DMS114 treated with DMSO at 0.1 percent for 48 hours (cell line): ENCODE measurements at regions not wholly inside any gene's neighbourhood (a gene's known extent, or its start where the extent isn't known, plus 50 kb on each side); places are given as distances from the start of the nearest gene placed in this dataset.
"Not testable (repeated sequence)": the region's sequence is repeated elsewhere in the genome, so short reads cannot be mapped to it uniquely, and the experiment has no call there.

Experiments
- DNase-seq: peaks from one replicate; lab custom pipeline; 2025; ENCODE audit not compliant: unreplicated experiment; lab: John Stamatoyannopoulos, UW

DNA sequence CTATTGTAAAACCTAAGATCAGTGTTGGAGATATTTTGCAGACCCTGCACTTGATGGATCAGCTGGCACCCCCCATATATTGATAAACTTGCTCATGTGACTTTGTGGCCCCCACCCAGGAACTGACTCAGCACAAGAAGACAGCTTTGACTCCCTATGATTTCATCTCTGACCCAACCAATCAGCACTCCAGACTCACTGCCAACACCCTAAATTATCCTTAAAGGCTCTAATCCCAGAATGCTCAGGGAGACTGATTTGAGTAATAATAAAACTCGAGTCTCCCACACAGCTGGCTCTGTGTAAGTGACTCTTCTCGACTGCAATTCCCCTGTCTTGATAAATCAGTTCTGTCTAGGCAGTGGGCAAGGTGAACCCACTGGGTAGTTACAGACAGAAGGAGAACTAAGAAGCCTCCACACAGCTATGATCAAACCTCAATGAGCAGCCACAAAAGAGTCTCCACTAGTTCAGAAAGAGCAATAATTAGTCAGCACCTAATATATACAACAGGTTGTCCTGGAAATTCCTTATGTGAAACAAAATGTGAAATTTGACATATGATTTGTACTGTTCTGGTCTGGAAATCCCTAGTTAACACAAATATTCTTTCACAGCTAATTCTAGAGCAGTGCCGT is 52.2 kb downstream of the ACTL7B start:
- no peak for DNase-seq

DNA sequence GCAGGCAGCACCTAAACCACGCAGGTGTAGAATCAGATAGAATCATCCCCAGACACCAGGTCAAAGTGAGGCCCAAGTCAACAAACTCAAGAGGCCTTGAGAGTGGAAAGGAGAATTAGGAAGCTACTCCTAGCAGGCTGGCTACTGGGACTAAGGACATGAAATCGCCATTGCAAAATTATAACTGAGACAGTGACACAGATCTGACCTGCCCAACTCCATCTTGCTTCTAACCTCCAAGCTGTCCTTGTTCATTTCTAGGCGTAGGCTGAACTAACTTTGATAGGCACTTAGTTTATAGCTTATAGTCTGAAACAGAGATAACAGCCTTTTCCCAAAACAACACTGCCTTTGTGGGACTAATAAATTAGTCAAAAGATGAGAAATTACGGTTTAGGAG is 52.8 kb downstream of the ACTL7B start:
- DNase-seq: no peak

DNA sequence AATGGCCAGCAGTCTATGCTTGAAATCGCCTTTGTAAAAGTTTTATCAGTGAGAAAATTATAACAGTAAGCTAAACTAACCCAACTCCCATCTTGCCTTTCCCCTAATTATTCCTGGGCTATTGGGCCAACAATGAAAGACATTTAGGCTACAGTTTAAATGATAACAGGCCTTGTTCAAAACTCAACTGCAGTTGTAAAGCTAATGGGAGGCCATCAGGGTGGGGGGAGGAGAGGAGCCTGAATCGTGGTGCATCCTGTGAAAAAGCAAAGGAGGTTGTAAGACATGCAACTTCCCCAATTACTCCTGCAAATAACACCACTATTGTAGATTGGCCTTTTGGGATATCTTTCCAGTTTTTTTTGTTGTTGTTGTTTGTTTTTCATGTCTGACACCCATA is 53.8 kb downstream of the ACTL7B start:
- DNase-seq: no peak

DNA sequence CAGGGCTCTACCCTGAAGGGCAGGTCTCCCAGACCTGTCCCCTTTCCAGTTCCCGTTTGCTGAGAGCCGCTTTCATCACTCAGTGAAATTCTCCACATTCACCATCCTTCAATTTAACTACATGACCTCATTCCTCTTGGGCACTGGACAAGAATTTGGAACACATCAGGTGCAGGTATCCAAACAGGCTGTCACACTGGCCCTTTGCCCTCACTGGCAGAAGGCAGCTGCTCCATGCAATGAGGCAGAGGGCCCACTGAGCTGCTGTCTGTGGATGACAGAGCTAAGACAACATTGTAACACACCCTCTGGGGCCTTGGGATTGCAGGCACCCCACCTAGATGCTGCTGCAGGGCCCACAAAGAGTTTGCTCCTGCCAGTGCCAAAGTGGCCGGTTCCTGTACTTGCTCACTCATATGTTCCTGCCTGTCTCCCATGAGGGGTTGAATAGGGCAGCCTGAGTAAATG is 55.1 kb downstream of the ACTL7B start:
- DNase-seq: no peak

DNA sequence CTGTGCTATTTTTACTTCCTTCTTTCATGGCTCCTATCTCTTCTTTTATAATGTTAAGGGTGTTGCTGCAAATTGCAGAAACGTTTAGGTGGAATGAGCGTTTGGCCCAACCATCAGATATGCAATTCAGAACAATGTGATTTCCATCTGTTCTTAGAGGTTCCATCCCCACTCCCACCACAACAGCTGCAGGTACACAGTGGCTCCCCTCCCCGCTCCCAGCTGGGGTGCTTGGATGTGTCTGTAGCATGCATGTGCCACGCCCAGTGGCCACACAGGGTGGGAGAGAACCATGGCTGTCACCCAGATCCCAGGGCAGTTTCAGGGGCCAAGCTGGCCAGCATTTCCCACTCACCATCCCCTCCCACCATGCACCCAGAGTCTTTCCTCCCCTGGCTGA is 62.2 kb downstream of the ACTL7B start:
- no peak for DNase-seq

DNA sequence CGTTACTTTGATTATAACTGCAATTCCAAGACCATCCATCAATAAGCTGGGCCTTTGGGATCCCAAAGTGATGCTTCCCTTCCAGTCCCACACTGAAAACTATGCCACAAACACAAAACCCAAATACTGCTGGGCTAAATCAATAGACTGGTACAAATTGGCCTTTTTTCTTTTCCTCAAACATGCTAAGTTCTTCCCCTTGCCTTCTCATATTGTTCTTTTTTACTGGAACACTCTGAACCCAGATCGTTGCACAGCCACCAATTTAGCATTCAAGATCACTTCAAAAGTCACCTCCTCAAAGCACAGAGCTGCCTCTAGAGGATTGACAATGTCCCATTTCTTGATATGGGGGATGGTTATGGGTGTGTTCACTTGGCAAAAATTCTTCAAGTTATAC is 66.0 kb downstream of the ACTL7B start:
- DNase-seq: no peak

DNA sequence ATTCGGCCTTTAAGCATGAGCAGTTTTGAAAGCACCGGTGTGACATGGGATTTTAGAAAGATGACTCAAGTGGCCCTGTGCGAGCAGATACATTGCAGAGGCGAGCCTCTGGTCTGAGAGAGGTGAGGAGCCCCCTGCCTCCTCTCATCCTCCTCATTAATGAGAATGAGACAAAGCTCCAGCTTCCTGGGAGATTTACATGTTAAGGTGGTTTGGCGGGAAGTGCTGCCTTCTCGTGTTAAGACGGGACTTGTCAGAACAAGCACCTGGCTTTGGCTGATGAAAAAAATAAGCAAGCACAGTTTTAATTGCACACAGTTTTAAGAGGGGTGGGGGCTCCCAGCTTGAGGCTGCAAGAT is 68.1 kb downstream of the ACTL7B start:
- no peak for DNase-seq

DNA sequence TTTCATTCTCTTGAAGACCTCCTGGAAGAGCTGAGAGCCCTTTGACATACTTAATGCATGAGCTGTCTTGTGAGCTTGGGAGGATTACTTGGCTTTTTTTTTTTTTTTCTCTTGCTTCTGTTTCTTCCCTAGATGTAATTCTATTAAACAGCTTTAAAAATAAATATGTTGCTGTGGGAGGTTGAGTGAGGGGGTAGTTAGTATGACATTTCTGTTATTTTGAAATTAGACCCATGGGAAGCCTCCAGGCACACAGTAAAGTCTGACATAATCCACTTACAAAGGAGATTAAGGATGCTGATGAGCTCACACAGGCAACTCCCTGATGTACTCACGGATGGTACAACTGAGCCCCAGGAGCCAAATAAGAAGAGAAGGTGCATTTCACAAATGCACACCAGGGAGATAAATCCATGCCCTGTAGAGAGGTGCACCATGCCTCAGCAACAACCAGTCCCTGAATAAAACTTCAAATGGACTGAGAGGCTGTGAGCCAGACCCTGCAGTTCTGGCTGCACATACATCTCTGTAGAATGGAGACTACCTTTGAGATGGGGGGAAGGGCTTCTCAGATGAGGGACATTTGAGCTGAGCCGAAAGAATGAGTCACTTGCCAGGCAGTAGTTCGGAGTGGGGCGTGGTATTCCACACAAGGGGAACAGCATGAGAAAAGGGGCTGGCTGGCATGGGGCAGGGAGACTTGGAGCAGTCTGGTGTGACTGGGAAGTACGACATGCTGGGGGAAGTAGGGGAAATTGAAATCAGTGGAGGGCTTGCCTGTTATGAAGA is 68.7 kb downstream of the ACTL7B start:
- DNase-seq: no peak

DNA sequence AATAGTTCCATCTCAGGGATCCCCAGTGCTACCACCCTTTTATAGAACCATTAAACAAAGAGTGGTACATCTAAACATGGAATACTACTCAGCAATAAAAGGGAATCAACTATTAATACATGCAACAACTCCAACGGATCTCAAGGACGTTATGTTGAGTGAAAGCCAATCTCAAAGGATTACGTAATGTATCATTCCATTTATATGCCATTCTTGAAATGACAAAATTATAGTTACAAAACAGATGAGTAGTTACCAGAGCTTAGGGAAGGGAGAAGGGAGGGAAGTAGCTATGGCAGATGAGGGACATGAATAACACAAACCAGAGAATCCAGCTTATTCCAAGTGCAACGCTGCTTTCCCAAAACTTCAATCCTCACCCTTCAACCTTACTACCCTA is 69.5 kb downstream of the ACTL7B start:
- DNase-seq: no peak

DNA sequence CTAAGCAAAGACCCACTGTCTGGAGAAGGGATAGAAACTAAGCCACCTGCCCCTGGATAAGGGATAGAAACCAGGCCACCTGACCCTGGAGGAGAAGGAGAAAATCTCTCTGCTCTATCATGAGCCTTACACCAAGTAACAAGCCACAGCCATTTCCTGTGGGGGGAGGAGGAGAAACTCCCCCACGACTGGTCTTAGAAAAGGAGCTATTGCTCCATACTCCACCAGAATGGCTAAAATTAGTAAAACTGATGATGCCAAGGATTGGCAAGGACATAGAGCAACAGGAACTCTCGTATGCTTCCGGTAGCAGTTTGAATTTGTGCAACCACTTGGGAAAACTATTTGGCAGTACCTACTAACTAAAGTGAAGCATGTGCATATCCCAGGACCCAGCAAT is 70.8 kb downstream of the ACTL7B start:
- no peak for DNase-seq

DNA sequence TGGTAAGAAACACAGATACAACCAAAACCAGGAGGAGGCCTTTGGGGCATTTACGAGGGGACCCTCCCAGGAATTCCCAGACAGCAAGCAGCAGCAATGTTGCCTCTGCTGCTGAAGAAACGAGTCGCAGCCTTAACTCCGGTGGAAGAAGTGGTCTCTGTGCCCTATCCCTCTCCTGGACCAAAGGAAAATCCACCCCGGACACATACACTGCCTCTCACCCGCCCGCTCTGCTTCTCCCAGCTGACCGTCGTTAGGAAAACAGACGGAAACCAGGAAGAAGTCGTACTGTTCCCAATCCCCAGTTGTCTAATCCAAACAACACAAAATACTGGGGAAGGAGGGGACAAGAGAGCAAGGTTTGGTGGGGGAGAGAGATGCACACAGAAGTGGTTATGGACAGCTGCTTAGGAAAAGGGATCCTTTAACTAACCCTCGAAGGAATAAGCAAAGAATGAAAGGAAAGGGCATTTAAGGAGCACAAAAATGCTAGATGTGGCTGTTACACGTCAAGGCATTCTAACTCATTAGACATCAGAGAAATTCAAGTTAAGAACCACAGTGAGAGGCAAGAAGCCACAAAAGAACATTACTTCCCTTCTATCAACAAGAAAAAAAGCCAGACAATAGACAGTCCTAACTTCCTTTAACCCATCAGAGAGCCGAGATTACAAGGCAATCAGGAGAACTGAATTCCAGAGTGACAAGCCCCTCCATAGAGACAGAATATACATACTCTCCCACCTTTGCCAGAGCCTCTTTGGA is 71.9 kb downstream of the ACTL7B start:
- no peak for DNase-seq

DNA sequence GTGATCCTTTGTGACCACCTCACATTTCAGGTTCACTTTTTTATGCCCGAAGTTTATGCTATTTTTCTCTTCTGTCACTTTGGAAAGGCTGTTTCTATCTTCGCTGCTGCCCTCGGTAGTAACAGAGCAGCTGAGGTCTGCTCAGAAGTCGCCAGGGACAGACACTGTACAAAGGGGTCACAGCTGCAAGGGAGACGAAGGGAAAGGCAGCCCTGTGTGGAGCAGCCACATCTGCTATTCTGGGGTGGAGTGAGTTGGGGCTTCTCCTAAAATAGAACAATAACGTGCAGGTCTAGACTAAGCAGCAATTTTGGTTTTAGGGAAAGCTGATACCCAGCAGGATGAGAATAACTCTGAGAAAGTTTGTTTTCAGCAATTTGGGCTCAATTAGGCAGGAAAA is 72.5 kb downstream of the ACTL7B start:
- no peak for DNase-seq

DNA sequence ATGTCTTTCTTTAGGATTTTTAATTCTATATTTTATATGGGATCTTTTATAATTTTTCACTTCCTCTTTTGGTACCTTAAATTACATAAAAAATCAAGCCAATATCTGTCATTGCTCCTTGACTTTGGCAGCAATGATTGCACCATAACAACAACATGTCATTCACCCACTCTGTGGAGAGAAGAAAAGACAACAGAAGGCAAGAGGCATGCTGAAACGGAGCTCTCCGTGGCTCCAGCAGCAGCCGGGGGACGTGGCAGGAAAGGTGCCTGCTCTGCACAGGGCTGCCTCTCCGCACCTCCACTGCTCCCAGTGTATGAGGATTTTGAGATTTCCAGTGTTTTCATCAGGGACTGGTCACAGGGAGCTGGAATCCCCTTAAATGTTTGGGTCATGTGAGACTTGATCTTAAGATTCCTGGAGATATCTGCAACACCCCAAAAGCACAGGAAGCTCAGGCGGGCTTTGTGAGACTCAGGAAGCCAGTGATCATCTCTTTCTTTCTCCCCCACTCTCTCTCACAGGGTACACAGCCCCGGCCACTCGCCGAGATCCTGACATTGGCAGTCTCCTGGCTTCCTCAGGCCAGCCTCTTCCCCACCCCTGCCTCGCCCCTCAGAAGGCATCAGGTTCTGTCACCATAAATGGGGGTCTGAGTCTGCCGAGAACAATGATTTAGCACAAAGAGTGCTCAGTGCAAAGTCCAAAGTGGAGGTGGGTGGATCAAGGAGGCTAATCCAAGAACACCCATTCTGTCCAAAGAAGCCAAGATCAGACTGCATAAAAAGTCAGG is 74.6 kb downstream of the ACTL7B start:
- no peak for DNase-seq

DNA sequence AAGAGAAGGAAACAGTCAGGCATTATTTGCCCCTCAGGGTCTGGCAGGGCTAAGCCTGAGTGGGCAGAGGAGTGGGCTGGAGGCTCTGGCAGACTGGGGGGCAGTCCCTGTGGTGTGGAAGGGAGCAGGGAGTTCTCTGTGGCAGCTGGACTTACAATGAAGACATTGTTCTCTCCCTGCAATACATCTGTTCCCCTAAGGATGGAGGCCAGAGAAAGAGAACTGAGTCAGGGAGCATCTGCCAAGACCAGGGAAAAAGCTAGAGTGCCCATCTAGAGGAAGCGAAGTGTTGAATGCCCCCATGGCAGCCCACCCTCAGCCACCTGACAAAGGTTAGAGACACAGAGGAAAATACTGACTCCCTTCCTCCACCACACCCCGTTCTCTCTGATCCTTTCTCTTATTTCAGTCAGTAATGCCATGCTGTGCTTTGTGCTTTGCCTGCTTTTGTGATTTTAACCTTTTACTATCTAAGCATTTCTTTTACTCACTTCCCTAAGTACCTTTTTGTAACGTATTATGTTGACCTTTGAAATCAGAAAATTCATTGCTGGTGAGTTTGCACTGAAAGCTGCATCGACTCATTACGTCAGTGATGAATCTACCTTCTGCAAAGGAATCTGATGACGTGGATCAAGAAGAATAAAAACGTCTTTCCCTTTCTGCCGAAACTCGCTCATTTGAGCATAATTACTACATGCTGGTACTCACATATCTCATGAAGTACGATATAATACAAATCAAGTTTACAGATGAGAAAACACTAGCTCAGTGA is 76.0 kb downstream of the ACTL7B start:
- no peak for DNase-seq

DNA sequence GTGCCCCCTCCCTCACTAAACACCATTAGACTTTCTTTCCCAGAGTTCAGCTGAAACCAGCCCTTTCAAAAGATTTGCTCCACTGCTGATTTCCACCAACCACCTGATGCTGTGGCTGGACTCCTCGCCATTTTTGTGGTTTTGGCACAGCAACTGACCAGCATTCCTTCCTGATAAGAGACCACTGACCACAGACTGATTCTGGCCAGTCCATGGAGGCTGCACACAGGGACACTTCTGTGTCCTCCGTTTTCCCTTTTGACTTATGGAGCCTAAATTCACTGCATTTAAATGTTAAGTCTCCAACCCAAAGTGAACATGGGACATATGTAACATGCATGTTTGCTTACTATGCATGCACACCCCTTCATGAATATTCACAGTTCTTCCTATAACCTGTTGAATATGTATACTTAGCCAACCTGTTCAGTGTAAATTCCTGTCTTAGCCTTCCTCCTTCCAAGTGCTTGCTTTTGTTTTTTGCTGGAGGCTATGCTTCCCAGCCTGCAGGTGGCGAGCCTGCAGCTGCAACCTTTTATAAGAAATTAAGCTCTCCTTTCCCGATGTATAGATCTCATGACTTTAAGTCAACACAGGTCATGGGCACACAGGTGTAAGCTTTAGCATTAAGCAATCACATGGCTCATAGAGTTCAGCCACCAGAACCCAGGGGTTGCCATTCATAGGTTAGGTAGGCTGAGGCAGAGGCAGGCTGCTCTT is 78.7 kb downstream of the ACTL7B start:
- no peak for DNase-seq

DNA sequence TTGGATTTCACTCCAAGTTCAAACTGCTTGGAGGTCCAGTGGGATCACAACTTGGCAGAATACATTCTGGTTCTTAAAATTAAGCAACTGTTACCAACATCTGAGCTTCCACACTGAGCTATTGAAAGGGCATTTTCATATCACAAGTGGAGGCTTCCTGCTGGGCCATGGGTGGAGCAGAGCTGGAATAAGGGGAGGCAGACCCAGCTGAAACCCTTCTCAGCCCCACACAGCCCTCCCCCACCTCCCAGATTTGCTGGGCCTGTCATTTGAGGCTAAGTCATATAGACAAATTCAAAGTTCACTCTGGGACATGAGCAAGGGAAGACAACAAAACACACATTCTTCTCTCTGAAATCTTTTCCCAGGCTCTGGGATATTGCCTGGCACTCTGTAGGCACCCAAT is 79.9 kb downstream of the ACTL7B start:
- DNase-seq: no peak

DNA sequence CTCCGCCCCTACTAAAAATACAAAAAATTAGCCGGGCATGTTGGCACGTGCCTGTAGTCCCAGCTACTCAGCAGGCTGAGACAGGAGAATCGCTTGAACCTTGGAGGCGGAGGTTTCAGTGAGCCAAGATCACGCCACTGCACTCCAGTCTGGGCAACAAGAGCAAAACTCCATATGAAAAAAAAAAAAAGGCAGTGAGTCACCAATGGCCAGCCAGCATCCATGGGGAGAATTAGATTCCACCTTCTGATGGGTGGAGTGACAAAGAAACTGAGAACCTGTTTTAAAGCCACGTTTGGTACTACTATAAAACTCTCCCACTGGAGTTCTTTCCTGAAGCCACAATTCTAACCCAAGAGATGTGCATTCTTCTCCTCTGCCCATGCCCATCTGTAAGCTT is 81.7 kb downstream of the ACTL7B start:
- DNase-seq: not testable (repeated sequence)

DNA sequence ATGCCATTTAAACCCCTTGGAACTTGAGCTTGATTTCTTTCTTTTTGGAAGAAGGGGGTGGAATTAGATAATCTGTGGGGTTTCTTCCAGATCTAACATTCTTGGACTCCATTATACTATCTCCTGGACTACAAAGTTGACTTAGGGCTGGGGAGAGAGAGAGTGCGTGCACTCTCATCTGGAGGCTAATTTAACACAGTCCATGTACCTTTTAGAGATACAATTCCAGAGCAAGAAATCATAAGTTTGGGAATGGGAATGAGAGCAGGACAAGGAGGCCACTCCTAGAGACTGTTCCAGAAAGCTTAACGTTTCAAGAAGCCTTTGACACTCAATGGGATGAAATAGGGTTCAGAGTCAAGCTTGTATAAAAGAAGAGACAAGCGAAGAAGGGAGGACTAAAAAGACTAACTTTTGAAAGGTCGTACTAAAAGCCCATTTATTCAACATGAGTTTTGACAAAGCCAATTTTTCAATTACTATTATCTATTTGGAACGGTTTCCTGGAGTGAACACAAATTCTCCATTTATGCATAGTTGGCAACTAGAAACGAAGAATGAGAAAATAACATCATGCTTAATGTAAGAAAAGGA is 83.4 kb downstream of the ACTL7B start:
- DNase-seq: no peak

DNA sequence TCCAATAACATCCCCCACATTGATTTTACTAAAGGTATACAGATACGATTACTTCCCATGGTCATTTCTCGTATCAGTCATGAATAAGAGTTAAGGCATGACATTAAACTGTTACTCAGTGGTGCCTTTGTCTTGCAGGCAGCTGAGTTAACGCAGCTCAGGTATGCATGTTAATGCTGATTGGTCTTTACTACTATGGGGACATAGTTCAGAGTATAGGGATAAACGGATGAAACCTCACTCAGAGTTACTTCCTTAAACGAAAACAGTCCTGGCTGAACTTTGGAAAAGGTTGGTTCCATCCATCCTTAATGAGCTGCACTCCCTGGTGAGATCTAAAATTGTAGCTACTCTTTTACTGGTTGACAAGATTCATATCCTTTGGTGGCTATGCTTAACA is 87.0 kb downstream of the ACTL7B start:
- DNase-seq: no peak
